T-cell (primary cell): ENCODE measurements at regions not wholly inside any gene's neighbourhood (a gene's known extent, or its start where the extent isn't known, plus 50 kb on each side); places are given as distances from the start of the nearest gene placed in this dataset.

ENCODE experiments used
- ATAC-seq, 4 experiments: fragments of 200-7000 bp in 3 of 4; fragments of 150-1000 bp in 1 of 4; cut with Tn5 transposase; replicated peaks in 1 of 4; 1 replicate in 3 of 4; 2 replicates in 1 of 4; pipeline ENCODE4 v1.10.0; 2021; ENCODE audit warnings: moderate library complexity in 3 of 4, mild to moderate bottlenecking in 2 of 4, moderate number of reproducible peaks in 1 of 4
- CTCF ChIA-PET, 2 donors: fragments of 300-600 bp; sonication (Branson Sonifier 250); formaldehyde crosslinking; loops; one replicate each; lab custom pipeline; 2022; ENCODE audit warnings: antibody characterized with exemption in 2 of 2; lab: Charles Lee
- POLR2A ChIA-PET, 2 donors: fragments of 300-600 bp; sonication (Branson Sonifier 250); formaldehyde crosslinking; loops; one replicate each; lab custom pipeline; 2022; ENCODE audit warnings: antibody characterized with exemption in 2 of 2; lab: Charles Lee
- DNase-seq, 35 experiments: peaks; one replicate each; pipeline versions ENCODE4 v3.0.0 to v3.0.0-alpha.2; 2013 to 2023
- H3K27ac ChIP-seq: one replicate; pipeline ENCODE4 v1.5.1; 2013; ENCODE audit warnings: low read length
- H3K27me3 ChIP-seq, 2 experiments: replicated peaks in 1 of 2; 1 replicate in 1 of 2; 2 replicates in 1 of 2; pipeline versions ENCODE4 v1.6.1 to v1.7.0; 2013; ENCODE audit warnings: low read length in 1 of 2, mixed read lengths in 1 of 2; ENCODE audit not compliant: control insufficient read depth in 2 of 2, insufficient read depth in 2 of 2; ENCODE audit errors: extremely low read depth in 1 of 2
- H3K36me3 ChIP-seq, 2 donors: 1 replicate in 1 of 2; 2 replicates in 1 of 2; pipeline versions ENCODE4 v1.6.1 to v1.7.0; 2013; ENCODE audit warnings: low read length in 1 of 2; ENCODE audit not compliant: control insufficient read depth in 2 of 2, insufficient read depth in 1 of 2; ENCODE audit errors: extremely low read depth in 1 of 2
- H3K4me1 ChIP-seq, 2 experiments: 1 replicate in 1 of 2; 2 replicates in 1 of 2; pipeline versions ENCODE4 v1.6.1 to v1.7.0; 2013; ENCODE audit warnings: low read length in 2 of 2, mixed read lengths in 1 of 2; ENCODE audit not compliant: insufficient read depth in 2 of 2, control insufficient read depth in 1 of 2; ENCODE audit errors: extremely low read depth in 1 of 2
- H3K4me3 ChIP-seq, 2 donors: 1 replicate in 1 of 2; 2 replicates in 1 of 2; pipeline versions ENCODE4 v1.5.1 to v1.7.0; 2013; ENCODE audit warnings: mild to moderate bottlenecking in 2 of 2, low read length in 1 of 2, moderate library complexity in 1 of 2; ENCODE audit not compliant: control insufficient read depth in 1 of 2; ENCODE audit errors: extremely low read depth in 1 of 2
- H3K9me3 ChIP-seq: 2 replicates; pipeline ENCODE4 v1.7.0; 2013
- H3K27ac Mint-ChIP-seq, 2 donors: one replicate each; pipeline ENCODE4 v1.8.0; 2020 to 2021; ENCODE audit warnings: mild to moderate bottlenecking in 2 of 2, mixed read lengths in 2 of 2
- H3K27me3 Mint-ChIP-seq, 2 donors: one replicate each; pipeline ENCODE4 v1.8.0; 2021 to 2022; ENCODE audit warnings: mixed read lengths in 2 of 2
- H3K36me3 Mint-ChIP-seq: one replicate; pipeline ENCODE4 v1.8.0; 2021; ENCODE audit warnings: mixed read lengths
- H3K4me1 Mint-ChIP-seq, 3 donors: one replicate each; pipeline ENCODE4 v1.8.0; 2020 to 2022; ENCODE audit warnings: mixed read lengths in 3 of 3, mild to moderate bottlenecking in 1 of 3
- H3K4me3 Mint-ChIP-seq, 3 donors: one replicate each; pipeline ENCODE4 v1.8.0; 2020 to 2022; ENCODE audit warnings: mild to moderate bottlenecking in 3 of 3, mixed read lengths in 3 of 3, moderate library complexity in 3 of 3
- H3K9me3 Mint-ChIP-seq, 3 donors: one replicate each; pipeline ENCODE4 v1.8.0; 2020 to 2022; ENCODE audit warnings: mixed read lengths in 3 of 3
- WGBS: methylation state at CpG from one replicate; pipeline ENCODE4 v1.1.5; 2013; ENCODE audit warnings: missing lambda C conversion rate; ENCODE audit not compliant: insufficient coverage; 5-methylcytosine and 5-hydroxymethylcytosine counted together

- DNase-seq = no peak
- H3K27ac ChIP-seq = no peak overlapping the region
- no peak for ATAC-seq
Measured at GRCh38 chr7:79837915-79838314, 296.7 kb upstream of the GNAI1 start.

GRCh38 chr7:79833616-79834015, 301.0 kb upstream of the GNAI1 start:
- H3K27me3 Mint-ChIP-seq = no peaks in the 10 kb centered on the region
- CTCF ChIA-PET = no interaction called here
- no CpG with 5 or more reads among the region's 1 CpG for WGBS

More at GRCh38 chr7:79837915-79838314, 296.7 kb upstream of the GNAI1 start:
- Mint-ChIP-seq H3K36me3 (no peaks in the 10 kb centered on the region), H3K9me3 (peaks cover 0 to 4% (median 0%) of the 10 kb centered on the region in 3 donors), H3K4me3 (no peak overlapping the region), H3K27ac (no peak overlapping the region), H3K27me3 (no peaks in the 10 kb centered on the region), H3K4me1 (no peaks in the 10 kb centered on the region)
- Histone ChIP-seq H3K4me1 (no peaks in the 10 kb centered on the region), H3K27me3 (no peaks in the 10 kb centered on the region), H3K9me3 (no peaks in the 10 kb centered on the region), H3K4me3 (no peak overlapping the region), H3K36me3 (no peaks in the 10 kb centered on the region)
- POLR2A ChIA-PET = no interaction called here
- CTCF ChIA-PET = no interaction called here
- WGBS = no CpG with 5 or more reads among the region's 1 CpG

GRCh38 chr7:79828866-79829265, 305.8 kb upstream of the GNAI1 start:
- ATAC-seq (no peak), DNase-seq (no peak)
- H3K27me3 ChIP-seq = no peaks in the 10 kb centered on the region
- H3K4me3 ChIP-seq = no peak overlapping the region
- Mint-ChIP-seq H3K27ac (no peak overlapping the region), H3K36me3 (no peaks in the 10 kb centered on the region), H3K4me1 (no peaks in the 10 kb centered on the region), H3K4me3 (no peak overlapping the region), H3K9me3 (peaks cover 0 to 5% (median 0%) of the 10 kb centered on the region in 3 donors), H3K27me3 (no peaks in the 10 kb centered on the region)
- ChIA-PET CTCF (no interaction called here), POLR2A (no interaction called here)
- no peak overlapping the region for H3K27ac ChIP-seq
- H3K36me3 ChIP-seq = no peaks in the 10 kb centered on the region
- H3K9me3 ChIP-seq = no peaks in the 10 kb centered on the region
- H3K4me1 ChIP-seq = no peaks in the 10 kb centered on the region

More at GRCh38 chr7:79833616-79834015, 301.0 kb upstream of the GNAI1 start:
- Histone ChIP-seq H3K36me3 (no peaks in the 10 kb centered on the region), H3K4me1 (no peaks in the 10 kb centered on the region), H3K9me3 (no peaks in the 10 kb centered on the region), H3K27me3 (no peaks in the 10 kb centered on the region), H3K27ac (no peak overlapping the region), H3K4me3 (no peak overlapping the region)
- H3K9me3 Mint-ChIP-seq = peaks cover 0 to 4% (median 0%) of the 10 kb centered on the region in 3 donors
- no peak overlapping the region for H3K4me3 Mint-ChIP-seq
- no peak overlapping the region for H3K27ac Mint-ChIP-seq
- POLR2A ChIA-PET = no interaction called here
- H3K36me3 Mint-ChIP-seq = no peaks in the 10 kb centered on the region
- ATAC-seq = no peak
- DNase-seq = no peak
- H3K4me1 Mint-ChIP-seq = no peaks in the 10 kb centered on the region

- no peaks in the 10 kb centered on the region for H3K4me1 Mint-ChIP-seq
- WGBS = no CpG with 5 or more reads among the region's 4 CpGs
Measured at GRCh38 chr7:79823246-79823951, 311.2 kb upstream of the GNAI1 start.

GRCh38 chr7:79822620-79823240, 311.9 kb upstream of the GNAI1 start:
- no peaks in the 10 kb centered on the region for H3K27me3 ChIP-seq
- no peak overlapping the region for H3K4me3 Mint-ChIP-seq

More at GRCh38 chr7:79823246-79823951, 311.2 kb upstream of the GNAI1 start:
- ChIA-PET CTCF (no interaction called here), POLR2A (no interaction called here)
- DNase-seq (no peak), ATAC-seq (no peak)
- no peak overlapping the region for H3K4me3 ChIP-seq
- no peak overlapping the region for H3K27ac Mint-ChIP-seq
- H3K27ac ChIP-seq = no peak overlapping the region
- H3K9me3 ChIP-seq = no peaks in the 10 kb centered on the region
- H3K4me1 ChIP-seq = no peaks in the 10 kb centered on the region
- H3K27me3 ChIP-seq = no peaks in the 10 kb centered on the region
- H3K36me3 ChIP-seq = no peaks in the 10 kb centered on the region
- peaks cover 0 to 5% (median 2%) of the 10 kb centered on the region in 3 donors for H3K9me3 Mint-ChIP-seq
- no peak overlapping the region for H3K4me3 Mint-ChIP-seq
- H3K36me3 Mint-ChIP-seq = no peaks in the 10 kb centered on the region
- no peaks in the 10 kb centered on the region for H3K27me3 Mint-ChIP-seq

GRCh38 chr7:79820387-79820786, 314.2 kb upstream of the GNAI1 start:
- peaks cover 0 to 5% (median 2%) of the 10 kb centered on the region in 3 donors for H3K9me3 Mint-ChIP-seq
- Histone ChIP-seq H3K36me3 (no peaks in the 10 kb centered on the region), H3K9me3 (no peaks in the 10 kb centered on the region), H3K27me3 (no peaks in the 10 kb centered on the region), H3K4me3 (no peak overlapping the region), H3K27ac (no peak overlapping the region), H3K4me1 (no peaks in the 10 kb centered on the region)
- no peak for ATAC-seq
- H3K4me1 Mint-ChIP-seq = no peaks in the 10 kb centered on the region
- no peak overlapping the region for H3K27ac Mint-ChIP-seq
- no peak overlapping the region for H3K4me3 Mint-ChIP-seq
- ChIA-PET POLR2A (no interaction called here), CTCF (interaction anchor here in 1 of 2 donors (0.6 kb wide), 1 partner anchor 1624 kb away, joined by 3 read pairs; no protein-coding TSS in a partner anchor)
- whole genome bisulfite sequencing = 80% methylated on average over 4 of the region's 6 CpGs
- no peak for DNase-seq
- no peaks in the 10 kb centered on the region for H3K27me3 Mint-ChIP-seq
- no peaks in the 10 kb centered on the region for H3K36me3 Mint-ChIP-seq

More at GRCh38 chr7:79822620-79823240, 311.9 kb upstream of the GNAI1 start:
- Histone ChIP-seq H3K4me3 (no peak overlapping the region), H3K27ac (no peak overlapping the region), H3K4me1 (no peaks in the 10 kb centered on the region), H3K9me3 (no peaks in the 10 kb centered on the region), H3K36me3 (no peaks in the 10 kb centered on the region)
- ChIA-PET POLR2A (no interaction called here), CTCF (no interaction called here)
- Mint-ChIP-seq H3K27me3 (no peaks in the 10 kb centered on the region), H3K27ac (no peak overlapping the region), H3K36me3 (no peaks in the 10 kb centered on the region), H3K9me3 (peaks cover 0 to 5% (median 2%) of the 10 kb centered on the region in 3 donors), H3K4me1 (no peaks in the 10 kb centered on the region)
- ATAC-seq (no peak), DNase-seq (no peak)
- WGBS = no CpG with 5 or more reads among the region's 2 CpGs
